NOMO-1 (cell line): ENCODE measurements at regions not wholly inside any gene's neighbourhood (a gene's known extent, or its start where the extent isn't known, plus 50 kb on each side); places are given as distances from the start of the nearest gene placed in this dataset.

Experiments
- DNase-seq, 2 experiments: peaks; one replicate each; lab custom pipeline; 2025; ENCODE audit not compliant: unreplicated experiment in 2 of 2; lab: John Stamatoyannopoulos, UW

GRCh38 chr14:94926176-94926575 lies 156.3 kb upstream of the GSC start:
- no peak for DNase-seq

- no peak for DNase-seq
Observed at GRCh38 chr14:94925416-94926173, 155.7 kb upstream of the GSC start.

GRCh38 chr14:94924189-94924588 lies 154.3 kb upstream of the GSC start:
- DNase-seq, result no peak

- DNase-seq, result no peak
Observed at GRCh38 chr14:94923786-94924185, 153.9 kb upstream of the GSC start.

GRCh38 chr14:94922595-94923239 lies 152.8 kb upstream of the GSC start:
- DNase-seq, result no peak

GRCh38 chr14:94921882-94922585 lies 152.1 kb upstream of the GSC start:
- DNase-seq, result no peak

- no peak for DNase-seq
Observed at GRCh38 chr14:94921456-94921855, 151.5 kb upstream of the GSC start.

- DNase-seq, result no peak
Observed at GRCh38 chr14:94919896-94920295, 150.0 kb upstream of the GSC start.

- no peak for DNase-seq
Observed at GRCh38 chr14:94918896-94919295, 149.0 kb upstream of the GSC start.

GRCh38 chr14:94917041-94917600 lies 147.2 kb upstream of the GSC start:
- no peak for DNase-seq

GRCh38 chr14:94914191-94914590 lies 144.3 kb upstream of the GSC start:
- DNase-seq, result no peak

GRCh38 chr14:94907626-94908261 lies 137.8 kb upstream of the GSC start:
- DNase-seq, result no peak

- DNase-seq, result no peak
Observed at GRCh38 chr14:94906991-94907587, 137.2 kb upstream of the GSC start.

GRCh38 chr14:94906577-94906976 lies 136.7 kb upstream of the GSC start:
- no peak for DNase-seq

GRCh38 chr14:94904636-94905035 lies 134.7 kb upstream of the GSC start:
- no peak for DNase-seq

- no peak for DNase-seq
Observed at GRCh38 chr14:94903883-94904282, 134.0 kb upstream of the GSC start.

GRCh38 chr14:94903338-94903737 lies 133.4 kb upstream of the GSC start:
- no peak for DNase-seq

- DNase-seq, result no peak
Observed at GRCh38 chr14:94897561-94897960, 127.6 kb upstream of the GSC start.

GRCh38 chr14:94897082-94897481 lies 127.2 kb upstream of the GSC start:
- DNase-seq, result no peak

- no peak for DNase-seq
Observed at GRCh38 chr14:94893411-94894160, 123.7 kb upstream of the GSC start.
